ENCODE measurements at regions not wholly inside any gene's neighbourhood (a gene's known extent, or its start where the extent isn't known, plus 50 kb on each side); places are given as distances from the start of the nearest gene placed in this dataset.
"Not testable (repeated sequence)": the region's sequence is repeated elsewhere in the genome, so short reads cannot be mapped to it uniquely, and the experiment has no call there.

- Histone ChIP-seq H3K36me3 (ENCODE audit: control insufficient read depth, insufficient read depth, low read length) (no peaks in the 10 kb centered on the region), H3K4me3 (ENCODE audit: low read depth, low read length) (no peak overlapping the region), H3K27me3 (ENCODE audit: control insufficient read depth, insufficient read depth, low read length) (no peaks in the 10 kb centered on the region)
- TF ChIP-seq CTCF (IDR thresholded peaks at IDR 0.05; ENCODE audit: insufficient read depth, low read length, poor library complexity, severe bottlenecking): no peak
- no peak for DNase-seq (ENCODE audit: low read depth)
Measured at GRCh38 chr17:77337150-77337549, 196.4 kb downstream of the SEC14L1 start.

- no peak for TF ChIP-seq CTCF (IDR thresholded peaks at IDR 0.05; ENCODE audit: insufficient read depth, low read length, poor library complexity, severe bottlenecking)
- H3K4me3 ChIP-seq (ENCODE audit: low read depth, low read length): no peak overlapping the region
- no peak for DNase-seq (ENCODE audit: low read depth)
- no peaks in the 10 kb centered on the region for H3K27me3 ChIP-seq (ENCODE audit: control insufficient read depth, insufficient read depth, low read length)
- no peaks in the 10 kb centered on the region for H3K36me3 ChIP-seq (ENCODE audit: control insufficient read depth, insufficient read depth, low read length)
Measured at GRCh38 chr17:77341069-77341541, 200.3 kb downstream of the SEC14L1 start.

GRCh38 chr17:77342656-77342990 lies 201.9 kb downstream of the SEC14L1 start:
- H3K4me3 ChIP-seq (ENCODE audit: low read depth, low read length); H3K36me3 ChIP-seq (ENCODE audit: control insufficient read depth, insufficient read depth, low read length); DNase-seq (ENCODE audit: low read depth); H3K27me3 ChIP-seq (ENCODE audit: control insufficient read depth, insufficient read depth, low read length): not testable (repeated sequence)

GRCh38 chr17:77343031-77343800 lies 202.4 kb downstream of the SEC14L1 start:
- no peak overlapping the region for H3K4me3 ChIP-seq (ENCODE audit: low read depth, low read length)
- no peak for TF ChIP-seq CTCF (IDR thresholded peaks at IDR 0.05; ENCODE audit: insufficient read depth, low read length, poor library complexity, severe bottlenecking)
- DNase-seq (ENCODE audit: low read depth): no peak
- H3K27me3 ChIP-seq (ENCODE audit: control insufficient read depth, insufficient read depth, low read length): no peaks in the 10 kb centered on the region
- H3K36me3 ChIP-seq (ENCODE audit: control insufficient read depth, insufficient read depth, low read length): no peaks in the 10 kb centered on the region

GRCh38 chr17:77344038-77344437 lies 203.3 kb downstream of the SEC14L1 start:
- no peak for DNase-seq (ENCODE audit: low read depth)
- TF ChIP-seq CTCF (IDR thresholded peaks at IDR 0.05; ENCODE audit: insufficient read depth, low read length, poor library complexity, severe bottlenecking): no peak
- no peak overlapping the region for H3K4me3 ChIP-seq (ENCODE audit: low read depth, low read length)
- no peaks in the 10 kb centered on the region for H3K36me3 ChIP-seq (ENCODE audit: control insufficient read depth, insufficient read depth, low read length)
- no peaks in the 10 kb centered on the region for H3K27me3 ChIP-seq (ENCODE audit: control insufficient read depth, insufficient read depth, low read length)

- DNase-seq (ENCODE audit: low read depth): no peak
- no peaks in the 10 kb centered on the region for H3K27me3 ChIP-seq (ENCODE audit: control insufficient read depth, insufficient read depth, low read length)
- TF ChIP-seq CTCF (IDR thresholded peaks at IDR 0.05; ENCODE audit: insufficient read depth, low read length, poor library complexity, severe bottlenecking): no peak
- no peak overlapping the region for H3K4me3 ChIP-seq (ENCODE audit: low read depth, low read length)
- H3K36me3 ChIP-seq (ENCODE audit: control insufficient read depth, insufficient read depth, low read length): no peaks in the 10 kb centered on the region
Measured at GRCh38 chr17:77345260-77345910, 204.6 kb downstream of the SEC14L1 start.
